PC-3 (cell line): ENCODE measurements at regions not wholly inside any gene's neighbourhood (a gene's known extent, or its start where the extent isn't known, plus 50 kb on each side); places are given as distances from the start of the nearest gene placed in this dataset.

Source experiments
- ATAC-seq: fragments of 200-7000 bp; cut with Tn5 transposase; 2 replicates; pipeline ENCODE4 v1.9.1; 2020; ENCODE audit warnings: mild to moderate bottlenecking, moderate library complexity
- BruUV-seq: library from RNA; stranded (reverse); fragments of 400-500 nt; replicated peaks from 2 replicates; lab custom pipeline; 2021; lab: Mats Ljungman, UMichigan
- CTCF ChIA-PET: fragments of 300-600 bp; sonication (Branson Sonifier 250); formaldehyde crosslinking; loops from one replicate; lab custom pipeline; 2022; ENCODE audit warnings: antibody characterized with exemption; lab: Charles Lee
- POLR2A ChIA-PET: fragments of 300-600 bp; sonication (Branson Sonifier 250); formaldehyde crosslinking; loops from one replicate; lab custom pipeline; 2022; ENCODE audit warnings: antibody characterized with exemption; ENCODE audit not compliant: unreplicated experiment; lab: Charles Lee
- DNase-seq: peaks from one replicate; pipeline ENCODE4 v3.0.0-alpha.2; 2015
- H2AFZ ChIP-seq: fragments of 300-600 bp; sonication (generic); 2 replicates; pipeline ENCODE4 v1.6.0; 2016; ENCODE audit warnings: antibody characterized with exemption, low read length
- H3F3A ChIP-seq: fragments of 300-600 bp; sonication (generic); one replicate; pipeline ENCODE4 v1.6.0; 2017; ENCODE audit warnings: antibody characterized with exemption, low read length, control low read depth, mild to moderate bottlenecking; ENCODE audit not compliant: unreplicated experiment
- H3K27ac ChIP-seq: fragments of 300-600 bp; sonication (generic); 2 replicates; pipeline ENCODE4 v1.5.1; 2016; ENCODE audit warnings: mild to moderate bottlenecking, low read length
- H3K27me3 ChIP-seq: fragments of 300-600 bp; sonication (generic); 2 replicates; pipeline ENCODE4 v1.6.1; 2016; ENCODE audit warnings: low read length, mixed read lengths
- H3K36me3 ChIP-seq: fragments of 300-600 bp; sonication (generic); 2 replicates; pipeline ENCODE4 v1.6.1; 2016; ENCODE audit warnings: low read depth, mixed run types, low read length, mixed read lengths
- H3K4me1 ChIP-seq: fragments of 300-600 bp; sonication (generic); 2 replicates; pipeline ENCODE4 v1.5.1; 2016; ENCODE audit warnings: low read length; ENCODE audit not compliant: insufficient read depth
- H3K4me2 ChIP-seq: fragments of 300-600 bp; sonication (generic); 2 replicates; pipeline ENCODE4 v1.6.0; 2016; ENCODE audit warnings: low read length
- H3K4me3 ChIP-seq: fragments of 300-600 bp; sonication (generic); 2 replicates; pipeline ENCODE4 v1.5.1; 2016; ENCODE audit warnings: mild to moderate bottlenecking, low read length, mixed read lengths
- H3K79me2 ChIP-seq: fragments of 300-600 bp; sonication (generic); 2 replicates; pipeline ENCODE4 v1.6.1; 2017; ENCODE audit warnings: low read length, mixed read lengths
- H3K9ac ChIP-seq: fragments of 300-600 bp; sonication (generic); 2 replicates; pipeline ENCODE4 v1.6.0; 2016; ENCODE audit warnings: mild to moderate bottlenecking, low read length
- H3K9me2 ChIP-seq: fragments of 300-600 bp; sonication (generic); replicated peaks from 2 replicates; pipeline ENCODE4 v1.6.1; 2016; ENCODE audit warnings: mixed run types, low read length, mixed read lengths
- H3K9me3 ChIP-seq: fragments of 300-600 bp; sonication (generic); 2 replicates; pipeline ENCODE4 v1.6.1; 2016; ENCODE audit warnings: low read length, mixed read lengths
- H4K20me1 ChIP-seq: fragments of 300-600 bp; sonication (generic); 2 replicates; pipeline ENCODE4 v1.6.1; 2016; ENCODE audit warnings: low read length, mixed read lengths
- EZH2 ChIP-seq: fragments of 300-600 bp; sonication (generic); IDR thresholded peaks from one replicate; pipeline ENCODE4 v1.6.1; 2017; ENCODE audit warnings: antibody characterized with exemption, mild to moderate bottlenecking, low read length; ENCODE audit not compliant: unreplicated experiment
- EZH2phosphoT487 ChIP-seq: fragments of 300-600 bp; sonication (generic); IDR thresholded peaks from 2 replicates; pipeline ENCODE4 v1.6.1; 2018; ENCODE audit warnings: mild to moderate bottlenecking, antibody characterized with exemption, low read length, borderline replicate concordance
- intact Hi-C: fragments of 100-400 bp; cut with micrococcal nuclease; formaldehyde crosslinking; loops from 2 replicates; pipeline ENCODE4 v1.9.0; 2023
- TF ChIP-seq, protein P1 (sequence below): fragments of 300-600 bp; sonication (generic); conservative IDR thresholded peaks from 2 replicates; pipeline ENCODE4 v1.5.1; 2017; ENCODE audit warnings: antibody characterized with exemption, low read depth, mild to moderate bottlenecking, low read length

DNA sequence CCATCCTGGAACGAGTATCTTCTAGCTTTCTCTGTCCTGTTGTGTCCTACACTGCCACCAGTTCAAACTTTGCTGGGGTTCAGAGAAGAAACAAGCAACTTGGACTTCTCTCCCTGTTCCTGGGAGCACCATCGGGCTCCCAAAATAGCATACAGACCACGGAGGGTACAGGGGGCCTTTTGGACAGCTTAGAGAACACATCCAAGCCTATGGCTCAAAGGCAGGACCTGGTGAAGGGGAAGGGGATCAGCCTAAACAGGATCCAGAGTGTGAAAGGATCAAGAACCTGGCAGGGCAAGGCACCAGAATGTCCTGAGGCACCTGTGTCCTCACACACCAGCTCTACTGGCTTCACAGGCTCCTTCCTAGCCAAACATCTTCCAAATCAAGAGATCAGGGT lies 1336.5 kb downstream of the UQCRFS1 start:
- no peak overlapping the region for H3K9ac ChIP-seq
- H3K9me2 ChIP-seq = no peaks in the 10 kb centered on the region
- H3F3A ChIP-seq = no peaks in the 10 kb centered on the region
- no TSS peak for BruUV-seq
- CTCF ChIA-PET = no interaction called here
- H3K4me3 ChIP-seq = no peak overlapping the region
- no peaks in the 10 kb centered on the region for H3K79me2 ChIP-seq
- POLR2A ChIA-PET = no interaction called here
- no peaks in the 10 kb centered on the region for H3K9me3 ChIP-seq
- intact Hi-C loops = no loop called here
- no peaks in the 10 kb centered on the region for H3K4me1 ChIP-seq
- TF ChIP-seq EZH2phosphoT487 = no peak
- TF ChIP-seq, protein P1, sequence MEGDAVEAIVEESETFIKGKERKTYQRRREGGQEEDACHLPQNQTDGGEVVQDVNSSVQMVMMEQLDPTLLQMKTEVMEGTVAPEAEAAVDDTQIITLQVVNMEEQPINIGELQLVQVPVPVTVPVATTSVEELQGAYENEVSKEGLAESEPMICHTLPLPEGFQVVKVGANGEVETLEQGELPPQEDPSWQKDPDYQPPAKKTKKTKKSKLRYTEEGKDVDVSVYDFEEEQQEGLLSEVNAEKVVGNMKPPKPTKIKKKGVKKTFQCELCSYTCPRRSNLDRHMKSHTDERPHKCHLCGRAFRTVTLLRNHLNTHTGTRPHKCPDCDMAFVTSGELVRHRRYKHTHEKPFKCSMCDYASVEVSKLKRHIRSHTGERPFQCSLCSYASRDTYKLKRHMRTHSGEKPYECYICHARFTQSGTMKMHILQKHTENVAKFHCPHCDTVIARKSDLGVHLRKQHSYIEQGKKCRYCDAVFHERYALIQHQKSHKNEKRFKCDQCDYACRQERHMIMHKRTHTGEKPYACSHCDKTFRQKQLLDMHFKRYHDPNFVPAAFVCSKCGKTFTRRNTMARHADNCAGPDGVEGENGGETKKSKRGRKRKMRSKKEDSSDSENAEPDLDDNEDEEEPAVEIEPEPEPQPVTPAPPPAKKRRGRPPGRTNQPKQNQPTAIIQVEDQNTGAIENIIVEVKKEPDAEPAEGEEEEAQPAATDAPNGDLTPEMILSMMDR = no peak
- TF ChIP-seq EZH2 = no peak
- no peak overlapping the region for H3K4me2 ChIP-seq
- H3K36me3 ChIP-seq = no peaks in the 10 kb centered on the region
- H2AFZ ChIP-seq = no peak overlapping the region
- no peaks in the 10 kb centered on the region for H3K27me3 ChIP-seq
- ATAC-seq (no peak), DNase-seq (no peak)
- H4K20me1 ChIP-seq = no peaks in the 10 kb centered on the region
- no peak overlapping the region for H3K27ac ChIP-seq

- no peaks in the 10 kb centered on the region for H3K36me3 ChIP-seq
- H3K4me3 ChIP-seq = no peak overlapping the region
These were observed 1340.6 kb downstream of the UQCRFS1 start for GRCh38 chr19:27872370-27872769.

GRCh38 chr19:27870293-27870692 lies 1342.7 kb downstream of the UQCRFS1 start:
- Histone ChIP-seq H3K4me3 (no peak overlapping the region), H4K20me1 (no peaks in the 10 kb centered on the region), H3K4me2 (no peak overlapping the region), H3F3A (no peaks in the 10 kb centered on the region), H2AFZ (no peak overlapping the region), H3K4me1 (no peaks in the 10 kb centered on the region), H3K27me3 (no peaks in the 10 kb centered on the region), H3K79me2 (no peaks in the 10 kb centered on the region), H3K36me3 (no peaks in the 10 kb centered on the region), H3K27ac (no peak overlapping the region), H3K9me3 (no peaks in the 10 kb centered on the region), H3K9ac (no peak overlapping the region), H3K9me2 (no peaks in the 10 kb centered on the region)
- ChIA-PET CTCF (no interaction called here), POLR2A (no interaction called here)
- DNase-seq (no peak), ATAC-seq (no peak)
- no TSS peak for BruUV-seq
- intact Hi-C loops = no loop called here
- TF ChIP-seq, protein P1 = no peak
- TF ChIP-seq EZH2 = no peak
- TF ChIP-seq EZH2phosphoT487 = no peak

More at GRCh38 chr19:27872370-27872769, 1340.6 kb downstream of the UQCRFS1 start:
- H3K4me1 ChIP-seq = no peaks in the 10 kb centered on the region
- BruUV-seq = no TSS peak
- H3K4me2 ChIP-seq = no peak overlapping the region
- intact Hi-C loops = no loop called here
- H4K20me1 ChIP-seq = no peaks in the 10 kb centered on the region
- TF ChIP-seq EZH2 = no peak
- no peak overlapping the region for H3K9ac ChIP-seq
- no peaks in the 10 kb centered on the region for H3K9me2 ChIP-seq
- no peak for ATAC-seq
- no peak for DNase-seq
- H3K27me3 ChIP-seq = no peaks in the 10 kb centered on the region
- no peaks in the 10 kb centered on the region for H3K9me3 ChIP-seq
- H3K27ac ChIP-seq = no peak overlapping the region
- no peaks in the 10 kb centered on the region for H3F3A ChIP-seq
- no peak overlapping the region for H2AFZ ChIP-seq
- ChIA-PET CTCF (no interaction called here), POLR2A (no interaction called here)
- no peaks in the 10 kb centered on the region for H3K79me2 ChIP-seq
